Body of pancreas (tissue), 4 donors: ENCODE measurements at regions not wholly inside any gene's neighbourhood (a gene's known extent, or its start where the extent isn't known, plus 50 kb on each side); places are given as distances from the start of the nearest gene placed in this dataset.
"Not testable (repeated sequence)": the region's sequence is repeated elsewhere in the genome, so short reads cannot be mapped to it uniquely, and the experiment has no call there.

Experiments
- CTCF ChIP-seq, 7 experiments: fragments of 450-650 bp in 4 of 7; fragments of 200-600 bp in 3 of 7; sonication (generic) in 3 of 7; IDR thresholded peaks; one replicate each; pipeline ENCODE4 v1.5.1; 2016 to 2019; ENCODE audit warnings: antibody characterized with exemption in 7 of 7
- POLR2A ChIP-seq, 3 donors: fragments of 450-650 bp; IDR thresholded peaks; one replicate each; pipeline ENCODE4 v1.6.1; 2016; ENCODE audit warnings: antibody characterized with exemption in 3 of 3, mild to moderate bottlenecking in 2 of 3

- TF ChIP-seq CTCF, POLR2A (IDR thresholded peaks at IDR 0.05): not testable (repeated sequence)
These were observed 101.8 kb downstream of the ATP6V0E2 start for GRCh38 chr7:149975608-149976007.
